Omental fat pad (tissue), 3 donors: ENCODE measurements at regions not wholly inside any gene's neighbourhood (a gene's known extent, or its start where the extent isn't known, plus 50 kb on each side); places are given as distances from the start of the nearest gene placed in this dataset.

ENCODE experiments used
- ATAC-seq: fragments of 150-250 bp; one replicate; pipeline ENCODE4 v1.9.1; 2016; ENCODE audit warnings: mild to moderate bottlenecking, moderate library complexity; ENCODE audit not compliant: low FRiP score
- DNase-seq: peaks from one replicate; pipeline ENCODE4 v3.0.0-alpha.2; 2019; ENCODE audit warnings: low spot score
- TF ChIP-seq, protein P1 (sequence below), 3 donors: fragments of 450-650 bp; IDR thresholded peaks; one replicate each; pipeline ENCODE4 v1.5.1; 2016 to 2017; ENCODE audit warnings: antibody characterized with exemption in 3 of 3, mild to moderate bottlenecking in 3 of 3, moderate library complexity in 2 of 3

DNA sequence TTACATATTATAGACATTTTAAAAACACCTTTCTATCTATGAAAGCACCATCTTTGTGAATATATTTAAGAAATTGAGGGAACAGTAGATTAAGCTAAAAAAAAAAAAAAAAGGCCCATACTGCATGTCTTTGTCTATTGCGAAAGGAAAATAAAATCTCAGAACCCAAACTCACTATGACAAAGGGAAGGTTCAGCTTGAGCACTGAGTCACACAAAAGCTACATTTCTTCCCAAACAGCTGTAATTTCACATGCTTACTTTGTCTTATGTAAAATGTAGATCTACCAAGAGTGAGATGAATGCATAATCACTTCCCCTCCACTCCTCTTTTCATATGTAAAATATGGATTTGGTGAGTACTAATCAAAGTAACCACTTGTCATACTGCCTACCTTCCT is 640.1 kb upstream of the KLF12 start:
- TF ChIP-seq, protein P1, sequence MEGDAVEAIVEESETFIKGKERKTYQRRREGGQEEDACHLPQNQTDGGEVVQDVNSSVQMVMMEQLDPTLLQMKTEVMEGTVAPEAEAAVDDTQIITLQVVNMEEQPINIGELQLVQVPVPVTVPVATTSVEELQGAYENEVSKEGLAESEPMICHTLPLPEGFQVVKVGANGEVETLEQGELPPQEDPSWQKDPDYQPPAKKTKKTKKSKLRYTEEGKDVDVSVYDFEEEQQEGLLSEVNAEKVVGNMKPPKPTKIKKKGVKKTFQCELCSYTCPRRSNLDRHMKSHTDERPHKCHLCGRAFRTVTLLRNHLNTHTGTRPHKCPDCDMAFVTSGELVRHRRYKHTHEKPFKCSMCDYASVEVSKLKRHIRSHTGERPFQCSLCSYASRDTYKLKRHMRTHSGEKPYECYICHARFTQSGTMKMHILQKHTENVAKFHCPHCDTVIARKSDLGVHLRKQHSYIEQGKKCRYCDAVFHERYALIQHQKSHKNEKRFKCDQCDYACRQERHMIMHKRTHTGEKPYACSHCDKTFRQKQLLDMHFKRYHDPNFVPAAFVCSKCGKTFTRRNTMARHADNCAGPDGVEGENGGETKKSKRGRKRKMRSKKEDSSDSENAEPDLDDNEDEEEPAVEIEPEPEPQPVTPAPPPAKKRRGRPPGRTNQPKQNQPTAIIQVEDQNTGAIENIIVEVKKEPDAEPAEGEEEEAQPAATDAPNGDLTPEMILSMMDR (IDR thresholded peaks at IDR 0.05) = no peak
- DNase-seq (no peak), ATAC-seq (no peak)

DNA sequence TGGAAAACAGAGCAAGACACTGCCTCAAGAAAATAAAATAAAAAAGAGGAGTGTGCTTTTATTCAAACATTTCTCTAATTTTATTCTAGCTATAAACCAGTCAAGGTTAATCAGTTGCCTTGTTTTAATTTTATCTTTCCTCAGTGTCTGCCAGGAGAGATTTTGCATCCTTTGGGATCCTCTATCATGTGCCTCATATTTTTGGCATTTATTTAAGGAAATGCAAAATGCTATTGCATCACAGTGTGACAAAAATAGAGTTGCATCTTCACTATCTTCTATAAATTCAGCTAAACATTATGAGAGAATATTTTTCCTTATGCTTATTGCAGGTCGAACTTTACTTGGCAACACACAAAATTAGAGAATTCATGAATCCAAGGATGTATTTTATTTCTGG is 639.0 kb upstream of the KLF12 start:
- ATAC-seq (no peak), DNase-seq (no peak)
- TF ChIP-seq, protein P1 (IDR thresholded peaks at IDR 0.05) = no peak

DNA sequence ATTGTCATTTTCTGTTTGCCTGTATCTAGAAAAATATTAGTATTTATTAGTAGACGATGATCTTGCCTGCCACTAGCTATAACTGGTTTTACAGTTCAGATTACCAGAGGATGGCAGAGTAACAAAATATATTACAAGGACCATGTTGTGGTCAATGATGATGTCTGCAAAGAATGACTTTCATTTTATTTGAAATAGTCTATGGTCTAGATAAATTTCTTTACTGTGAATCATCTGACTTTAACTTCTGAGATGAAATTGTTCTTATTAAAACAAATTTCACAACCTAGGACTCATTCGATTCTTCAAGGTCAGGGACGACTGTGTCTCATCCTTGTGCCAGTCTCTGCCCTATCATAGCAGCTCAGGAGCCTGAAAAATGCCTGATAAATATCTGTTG is 637.8 kb upstream of the KLF12 start:
- ATAC-seq = no peak
- no peak for DNase-seq
- TF ChIP-seq, protein P1 (IDR thresholded peaks at IDR 0.05) = no peak

DNA sequence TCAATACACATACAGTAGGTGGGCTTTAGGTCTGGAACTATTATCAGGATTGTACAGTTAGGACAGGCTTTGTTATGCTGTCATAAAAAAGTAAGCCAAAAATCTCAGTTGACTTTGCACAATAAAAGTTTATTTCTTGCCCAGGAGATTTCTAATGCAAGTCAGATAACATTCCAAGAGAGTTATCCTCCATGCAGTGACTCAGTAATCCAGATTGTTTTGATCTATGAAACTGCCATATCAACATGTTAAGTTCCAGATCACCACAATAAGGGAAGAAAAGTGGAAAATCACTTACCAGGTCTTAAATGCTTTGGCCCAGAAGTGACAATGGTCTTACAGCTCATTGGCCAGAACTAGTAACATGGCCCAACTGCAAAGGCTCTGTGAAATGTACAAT is 636.2 kb upstream of the KLF12 start:
- DNase-seq = no peak
- TF ChIP-seq, protein P1 (IDR thresholded peaks at IDR 0.05) = no peak
- ATAC-seq = peak; percentile 84

DNA sequence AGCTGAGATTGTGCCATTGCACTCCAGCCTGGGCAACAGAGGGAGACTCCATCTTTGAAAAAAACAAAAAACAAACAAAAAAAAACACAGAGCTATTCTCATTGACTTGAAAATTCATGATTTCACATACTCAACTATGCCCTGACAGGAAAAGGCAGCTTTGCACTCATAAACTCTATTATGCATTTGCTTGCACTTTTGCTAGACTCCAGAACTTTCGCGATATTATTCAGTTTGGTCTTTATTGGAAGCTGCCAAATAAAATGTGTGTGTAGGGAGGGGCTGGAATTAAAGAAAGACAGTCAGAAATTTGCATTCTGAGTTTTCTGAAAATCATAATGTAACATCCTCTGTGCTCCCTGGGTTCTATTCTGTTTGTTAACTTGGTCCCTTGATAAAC is 635.1 kb upstream of the KLF12 start:
- DNase-seq (no peak), ATAC-seq (no peak)
- TF ChIP-seq, protein P1 (IDR thresholded peaks at IDR 0.05) = no peak

DNA sequence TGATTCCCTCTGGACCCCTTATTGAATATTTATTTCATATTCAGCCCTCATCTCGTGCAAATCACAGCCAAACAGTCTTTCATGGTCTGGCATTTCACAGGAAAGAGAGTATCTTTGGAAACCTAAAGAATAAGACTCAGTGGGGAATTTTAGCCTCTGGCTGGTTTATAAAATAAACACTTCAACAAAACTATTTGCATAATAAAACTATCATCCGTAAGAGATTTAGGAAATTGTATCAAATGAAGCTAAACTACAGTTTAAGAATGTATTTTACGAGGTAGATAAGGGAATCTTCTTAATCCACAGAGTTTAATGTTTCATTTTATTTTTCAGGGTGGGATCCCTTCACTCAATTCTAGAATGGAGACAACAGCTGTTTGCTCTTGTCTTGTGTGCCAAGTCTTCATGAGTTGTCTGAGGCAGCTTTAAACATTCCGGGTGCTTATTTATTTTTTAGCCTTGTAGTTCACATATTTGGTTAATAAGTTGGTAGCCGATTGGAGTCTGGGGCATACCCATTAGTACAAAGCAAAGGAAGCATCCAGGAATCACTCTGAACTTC is 634.4 kb upstream of the KLF12 start:
- TF ChIP-seq, protein P1 (IDR thresholded peaks at IDR 0.05) = no peak
- no peak for ATAC-seq
- no peak for DNase-seq

GRCh38 chr13:74767050-74767449 is 632.8 kb upstream of the KLF12 start:
- TF ChIP-seq, protein P1 (IDR thresholded peaks at IDR 0.05) = no peak
- ATAC-seq = no peak
- DNase-seq = no peak
